ENCODE measurements at regions not wholly inside any gene's neighbourhood (a gene's known extent, or its start where the extent isn't known, plus 50 kb on each side); places are given as distances from the start of the nearest gene placed in this dataset.

DNA sequence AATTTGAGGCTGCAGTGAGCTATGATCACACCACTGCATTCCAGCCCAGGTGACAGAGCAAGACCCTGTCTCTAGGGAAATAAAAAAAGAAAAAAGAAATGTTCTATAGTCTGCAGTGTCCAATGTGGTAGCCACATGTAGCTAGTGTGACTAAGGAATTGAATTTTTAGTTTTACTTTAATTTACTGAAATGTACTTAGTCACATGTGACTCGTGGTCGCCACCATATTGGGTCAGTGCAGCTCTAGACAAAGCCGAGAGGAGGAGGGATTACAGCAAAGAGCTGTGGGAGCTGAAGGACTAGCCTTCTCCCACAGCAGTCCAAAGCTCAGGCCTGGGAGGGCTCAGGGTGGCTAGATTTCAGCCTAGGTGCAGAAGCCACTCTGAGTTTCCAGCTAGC lies 65.9 kb upstream of the NTRK3 start:
- no peak overlapping the region for H3K4me3 ChIP-seq (ENCODE audit: low read length)
- DNase-seq (ENCODE audit: low read depth) = no peak
- TF ChIP-seq, protein P1, sequence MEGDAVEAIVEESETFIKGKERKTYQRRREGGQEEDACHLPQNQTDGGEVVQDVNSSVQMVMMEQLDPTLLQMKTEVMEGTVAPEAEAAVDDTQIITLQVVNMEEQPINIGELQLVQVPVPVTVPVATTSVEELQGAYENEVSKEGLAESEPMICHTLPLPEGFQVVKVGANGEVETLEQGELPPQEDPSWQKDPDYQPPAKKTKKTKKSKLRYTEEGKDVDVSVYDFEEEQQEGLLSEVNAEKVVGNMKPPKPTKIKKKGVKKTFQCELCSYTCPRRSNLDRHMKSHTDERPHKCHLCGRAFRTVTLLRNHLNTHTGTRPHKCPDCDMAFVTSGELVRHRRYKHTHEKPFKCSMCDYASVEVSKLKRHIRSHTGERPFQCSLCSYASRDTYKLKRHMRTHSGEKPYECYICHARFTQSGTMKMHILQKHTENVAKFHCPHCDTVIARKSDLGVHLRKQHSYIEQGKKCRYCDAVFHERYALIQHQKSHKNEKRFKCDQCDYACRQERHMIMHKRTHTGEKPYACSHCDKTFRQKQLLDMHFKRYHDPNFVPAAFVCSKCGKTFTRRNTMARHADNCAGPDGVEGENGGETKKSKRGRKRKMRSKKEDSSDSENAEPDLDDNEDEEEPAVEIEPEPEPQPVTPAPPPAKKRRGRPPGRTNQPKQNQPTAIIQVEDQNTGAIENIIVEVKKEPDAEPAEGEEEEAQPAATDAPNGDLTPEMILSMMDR (conservative IDR thresholded peaks at IDR 0.05; ENCODE audit: low read depth, low read length) = no peak

DNA sequence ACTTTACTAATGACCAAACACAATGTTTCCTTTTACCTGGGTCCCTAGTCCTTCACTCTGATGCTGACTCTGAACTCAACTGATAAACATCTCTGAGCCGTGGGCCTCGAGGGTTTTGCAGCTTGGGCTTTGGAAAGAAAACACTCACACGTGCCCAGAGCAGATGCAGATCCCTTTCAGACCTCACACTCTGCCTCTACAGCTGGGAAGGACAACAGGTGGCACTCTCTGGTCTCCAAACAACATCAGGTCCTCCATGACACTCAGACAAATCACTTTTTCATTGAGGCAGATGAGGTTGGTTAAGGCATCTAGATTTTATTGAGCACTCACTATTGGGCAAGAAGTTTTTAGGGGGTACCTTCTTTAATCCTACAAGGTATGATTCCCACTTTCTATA lies 64.7 kb upstream of the NTRK3 start:
- no peak overlapping the region for H3K4me3 ChIP-seq (ENCODE audit: low read length)
- TF ChIP-seq, protein P1 (conservative IDR thresholded peaks at IDR 0.05; ENCODE audit: low read depth, low read length) = no peak
- no peak for DNase-seq (ENCODE audit: low read depth)

- DNase-seq (ENCODE audit: low read depth) = no peak
- TF ChIP-seq, protein P1 (conservative IDR thresholded peaks at IDR 0.05; ENCODE audit: low read depth, low read length) = no peak
- no peak overlapping the region for H3K4me3 ChIP-seq (ENCODE audit: low read length)
These were observed 60.0 kb upstream of the NTRK3 start for GRCh38 chr15:88316586-88316985.

DNA sequence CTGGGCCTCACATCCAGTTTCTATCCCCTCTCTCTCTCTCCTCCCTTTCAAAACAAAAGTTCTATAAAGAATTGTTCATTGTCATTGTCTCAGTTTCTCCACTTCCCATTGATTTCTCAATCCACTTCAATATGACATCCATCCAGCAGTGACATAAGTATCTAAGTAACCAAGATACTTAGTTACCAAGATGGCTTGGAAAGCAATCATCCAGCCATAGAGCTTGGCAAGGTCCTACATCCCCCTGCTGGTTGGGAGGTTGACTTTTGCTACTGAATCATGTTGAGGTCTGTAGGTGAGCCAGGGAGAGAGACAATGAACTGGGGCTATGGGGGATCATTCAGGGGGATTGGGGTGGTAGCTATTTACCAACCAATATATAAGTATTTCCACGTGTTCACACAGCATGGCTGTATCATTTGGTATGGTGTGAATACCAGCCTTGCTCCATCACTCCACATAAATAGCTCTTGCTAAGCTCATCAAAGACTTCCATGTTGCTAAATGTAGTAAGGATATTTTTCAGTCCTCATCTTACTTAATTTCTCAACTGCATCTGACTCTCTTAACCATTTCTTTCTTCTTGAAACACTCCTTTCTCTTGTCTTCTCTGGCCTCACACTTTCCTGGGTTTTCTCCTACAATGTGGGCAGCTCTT lies 58.8 kb upstream of the NTRK3 start:
- TF ChIP-seq, protein P1 (conservative IDR thresholded peaks at IDR 0.05; ENCODE audit: low read depth, low read length) = no peak
- H3K4me3 ChIP-seq (ENCODE audit: low read length) = no peak overlapping the region
- DNase-seq (ENCODE audit: low read depth) = no peak

DNA sequence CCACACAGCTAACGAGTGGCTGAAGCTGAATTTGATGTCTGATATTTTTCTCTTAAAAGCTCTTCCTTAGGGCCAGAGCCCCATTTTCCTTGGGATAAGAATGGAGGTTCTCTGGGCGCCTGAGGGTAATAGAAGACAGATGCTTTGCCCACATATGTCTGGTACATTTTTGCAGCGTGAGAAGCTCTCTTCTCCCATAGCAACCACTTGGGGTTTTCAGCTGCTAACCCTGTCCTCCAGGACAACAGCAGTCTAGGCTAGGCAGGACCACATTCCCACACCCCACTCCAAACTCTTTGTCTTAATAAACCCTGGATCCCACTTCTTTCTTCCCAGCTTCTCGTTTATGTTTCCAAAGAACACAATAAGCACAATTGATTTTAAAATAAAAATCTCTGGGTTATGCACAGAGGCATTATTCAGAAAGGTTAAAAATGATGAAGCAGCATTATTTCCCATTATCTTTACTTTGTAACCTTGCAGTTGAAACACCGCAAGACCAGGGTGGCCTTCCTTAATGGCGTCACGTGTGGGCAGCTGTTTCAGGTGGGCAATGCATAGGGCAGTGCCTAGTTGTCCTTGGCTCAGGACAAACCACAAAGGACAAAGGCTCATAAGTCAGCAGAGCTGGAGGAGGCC lies 56.5 kb upstream of the NTRK3 start:
- TF ChIP-seq, protein P1 (conservative IDR thresholded peaks at IDR 0.05; ENCODE audit: low read depth, low read length) = no peak
- no peak for DNase-seq (ENCODE audit: low read depth)
- H3K4me3 ChIP-seq (ENCODE audit: low read length) = no peak overlapping the region

GRCh38 chr15:88309363-88309762 lies 52.8 kb upstream of the NTRK3 start:
- TF ChIP-seq, protein P1 (conservative IDR thresholded peaks at IDR 0.05; ENCODE audit: low read depth, low read length) = no peak
- no peak overlapping the region for H3K4me3 ChIP-seq (ENCODE audit: low read length)
- no peak for DNase-seq (ENCODE audit: low read depth)

DNA sequence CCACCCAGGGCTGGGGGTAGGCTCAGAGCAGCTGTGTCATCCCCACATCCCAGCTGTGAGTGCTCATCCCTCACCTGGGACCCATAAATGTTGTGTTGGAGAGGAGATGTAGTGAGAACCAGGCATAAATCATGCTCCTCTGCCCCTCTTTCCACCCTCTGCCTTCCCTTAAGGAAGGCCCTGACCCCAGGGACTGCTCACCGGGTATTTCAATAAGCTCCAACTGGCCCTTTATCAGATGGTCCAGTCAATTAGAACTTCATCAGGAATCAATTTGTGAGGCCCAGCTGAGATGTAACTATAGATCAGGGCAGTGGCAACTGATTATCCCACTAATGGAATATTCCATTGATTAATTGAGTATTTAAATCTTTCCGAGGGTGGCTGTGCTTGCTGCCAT lies 50.8 kb upstream of the NTRK3 start:
- TF ChIP-seq, protein P1 (conservative IDR thresholded peaks at IDR 0.05; ENCODE audit: low read depth, low read length) = no peak

More for the DNA sequence above, 50.8 kb upstream of the NTRK3 start:
- DNase-seq (ENCODE audit: low read depth) = no peak
- no peak overlapping the region for H3K4me3 ChIP-seq (ENCODE audit: low read length)
